Caco-2 (cell line): ENCODE measurements at regions not wholly inside any gene's neighbourhood (a gene's known extent, or its start where the extent isn't known, plus 50 kb on each side); places are given as distances from the start of the nearest gene placed in this dataset.

Experiments used
- BruUV-seq: library from RNA; stranded (reverse); fragments of 400-500 nt; replicated peaks from 2 replicates; lab custom pipeline; 2021; lab: Mats Ljungman, UMichigan
- CTCF ChIA-PET: fragments of 300-600 bp; sonication (Branson Sonifier 250); formaldehyde crosslinking; loops from one replicate; lab custom pipeline; 2022; ENCODE audit warnings: antibody characterized with exemption; lab: Charles Lee
- POLR2A ChIA-PET: fragments of 300-600 bp; sonication (Branson Sonifier 250); formaldehyde crosslinking; loops from one replicate; lab custom pipeline; 2022; ENCODE audit warnings: antibody characterized with exemption; lab: Charles Lee
- DNase-seq, 2 experiments: peaks; one replicate each; pipeline versions ENCODE4 v3.0.0 to v3.0.0-alpha.2; 2020 to 2022
- H3K27me3 ChIP-seq: replicated peaks from 2 replicates; pipeline ENCODE4 v1.6.0; 2011; ENCODE audit warnings: low read length; ENCODE audit not compliant: control insufficient read depth, insufficient read depth
- H3K36me3 ChIP-seq: 2 replicates; pipeline ENCODE4 v1.5.1; 2011; ENCODE audit warnings: low read length; ENCODE audit not compliant: control insufficient read depth, insufficient read depth
- H3K4me1 ChIP-seq: fragments of 250-450 bp; sonication (Bioruptor Pico); 2 replicates; pipeline ENCODE4 v1.5.1; 2020; ENCODE audit warnings: mild to moderate bottlenecking
- H3K4me3 ChIP-seq: 2 replicates; pipeline ENCODE4 v1.5.1; 2011; ENCODE audit warnings: low read depth, mild to moderate bottlenecking, control low read depth, low read length
- H3K9me3 ChIP-seq: fragments of 250-450 bp; sonication (Bioruptor Pico); 2 replicates; pipeline ENCODE4 v1.5.1; 2020; ENCODE audit warnings: mild to moderate bottlenecking, moderate library complexity
- H3K27ac Mint-ChIP-seq: one replicate; pipeline ENCODE4 v1.8.0; 2022; ENCODE audit warnings: mixed read lengths; ENCODE audit not compliant: unreplicated experiment
- H3K27me3 Mint-ChIP-seq: one replicate; pipeline ENCODE4 v1.8.0; 2022; ENCODE audit warnings: mixed read lengths; ENCODE audit not compliant: insufficient read depth, unreplicated experiment
- H3K36me3 Mint-ChIP-seq: one replicate; pipeline ENCODE4 v1.8.0; 2022; ENCODE audit warnings: mild to moderate bottlenecking, mixed read lengths; ENCODE audit not compliant: insufficient read depth, unreplicated experiment
- H3K4me1 Mint-ChIP-seq: one replicate; pipeline ENCODE4 v1.8.0; 2022; ENCODE audit warnings: low read depth, mixed read lengths; ENCODE audit not compliant: unreplicated experiment
- H3K4me3 Mint-ChIP-seq: one replicate; pipeline ENCODE4 v1.8.0; 2022; ENCODE audit warnings: mild to moderate bottlenecking, moderate library complexity, mixed read lengths; ENCODE audit not compliant: unreplicated experiment
- H3K9me3 Mint-ChIP-seq: one replicate; pipeline ENCODE4 v1.8.0; 2022; ENCODE audit warnings: mixed read lengths; ENCODE audit not compliant: unreplicated experiment
- CTCF ChIP-seq, 2 experiments: fragments of 200-600 bp in 1 of 2; IDR thresholded peaks; 1 replicate in 1 of 2; 2 replicates in 1 of 2; pipeline versions ENCODE4 v1.5.1 to v1.8.0; 2011 to 2022; ENCODE audit warnings: antibody characterized with exemption in 1 of 2, control low read depth in 1 of 2, inconsistent platforms in 1 of 2, low read depth in 1 of 2, low read length in 1 of 2, mild to moderate bottlenecking in 1 of 2, moderate library complexity in 1 of 2; ENCODE audit not compliant: insufficient read depth in 1 of 2, severe bottlenecking in 1 of 2, unreplicated experiment in 1 of 2
- intact Hi-C: fragments of 100-400 bp; cut with micrococcal nuclease; formaldehyde crosslinking; loops from one replicate; pipeline ENCODE4 v1.10.0; 2022; ENCODE audit not compliant: unreplicated experiment

- H3K27me3 ChIP-seq, result no peaks in the 10 kb centered on the region
- TF ChIP-seq CTCF (IDR thresholded peaks at IDR 0.05; ENCODE audit: insufficient read depth in 1 of 2, low read depth in 1 of 2, low read length in 1 of 2, severe bottlenecking in 1 of 2, unreplicated experiment in 1 of 2), result no peak
- intact Hi-C loops, result no loop called here
- H3K9me3 ChIP-seq, result no peaks in the 10 kb centered on the region
- no peaks in the 10 kb centered on the region for H3K36me3 ChIP-seq
- no peak overlapping the region for H3K4me3 Mint-ChIP-seq
- no TSS peak for BruUV-seq
- H3K4me1 Mint-ChIP-seq, result no peaks in the 10 kb centered on the region
- POLR2A ChIA-PET, result no interaction called here
- no peak overlapping the region for H3K4me3 ChIP-seq
- H3K27ac Mint-ChIP-seq, result no peak overlapping the region
- no peaks in the 10 kb centered on the region for H3K36me3 Mint-ChIP-seq
- H3K27me3 Mint-ChIP-seq, result peaks cover 5% of the 10 kb centered on the region
- DNase-seq, result no peak
- no peaks in the 10 kb centered on the region for H3K4me1 ChIP-seq
- H3K9me3 Mint-ChIP-seq, result no peaks in the 10 kb centered on the region
- CTCF ChIA-PET, result no interaction called here
Observed at GRCh38 chr7:24141874-24142509, 142.0 kb upstream of the NPY start.

GRCh38 chr7:24143547-24143946, 140.4 kb upstream of the NPY start:
- H3K27me3 ChIP-seq, result no peaks in the 10 kb centered on the region
- CTCF ChIA-PET, result no interaction called here

GRCh38 chr7:24151944-24152343, 132.0 kb upstream of the NPY start:
- DNase-seq, result no peak
- Mint-ChIP-seq H3K27ac (no peak overlapping the region), H3K4me3 (no peak overlapping the region), H3K4me1 (no peaks in the 10 kb centered on the region), H3K9me3 (peaks cover 13% of the 10 kb centered on the region), H3K36me3 (no peaks in the 10 kb centered on the region), H3K27me3 (peaks cover 3% of the 10 kb centered on the region)
- intact Hi-C loops, result no loop called here
- peaks cover 9% of the 10 kb centered on the region; the same call in 1 of the 2 replicates for H3K9me3 ChIP-seq
- H3K4me3 ChIP-seq, result no peak overlapping the region
- no peak for TF ChIP-seq CTCF (IDR thresholded peaks at IDR 0.05; ENCODE audit: insufficient read depth in 1 of 2, low read depth in 1 of 2, low read length in 1 of 2, severe bottlenecking in 1 of 2, unreplicated experiment in 1 of 2)
- H3K36me3 ChIP-seq, result no peaks in the 10 kb centered on the region
- no peaks in the 10 kb centered on the region for H3K4me1 ChIP-seq
- no peaks in the 10 kb centered on the region for H3K27me3 ChIP-seq
- ChIA-PET POLR2A (no interaction called here), CTCF (no interaction called here)
- BruUV-seq, result no TSS peak

More at GRCh38 chr7:24143547-24143946, 140.4 kb upstream of the NPY start:
- Histone ChIP-seq H3K9me3 (no peaks in the 10 kb centered on the region), H3K4me3 (no peak overlapping the region), H3K36me3 (no peaks in the 10 kb centered on the region), H3K4me1 (no peaks in the 10 kb centered on the region)
- Mint-ChIP-seq H3K4me1 (no peaks in the 10 kb centered on the region), H3K9me3 (no peaks in the 10 kb centered on the region), H3K27ac (no peak overlapping the region), H3K4me3 (no peak overlapping the region), H3K36me3 (no peaks in the 10 kb centered on the region), H3K27me3 (peaks cover 5% of the 10 kb centered on the region)
- TF ChIP-seq CTCF (IDR thresholded peaks at IDR 0.05; ENCODE audit: insufficient read depth in 1 of 2, low read depth in 1 of 2, low read length in 1 of 2, severe bottlenecking in 1 of 2, unreplicated experiment in 1 of 2), result no peak
- POLR2A ChIA-PET, result no interaction called here
- intact Hi-C loops, result no loop called here
- no TSS peak for BruUV-seq
- DNase-seq, result no peak
